Breast epithelium (tissue), 3 donors: ENCODE measurements at regions not wholly inside any gene's neighbourhood (a gene's known extent, or its start where the extent isn't known, plus 50 kb on each side); places are given as distances from the start of the nearest gene placed in this dataset.

Source experiments
- POLR2A ChIP-seq: fragments of 450-650 bp; IDR thresholded peaks from one replicate; pipeline ENCODE4 v1.6.1; 2016; ENCODE audit warnings: antibody characterized with exemption, mild to moderate bottlenecking, moderate library complexity
- POLR2AphosphoS5 ChIP-seq, 3 donors: sonication (generic); formaldehyde crosslinking; IDR thresholded peaks; one replicate each; pipeline ENCODE4 v1.6.1; 2017; ENCODE audit warnings: antibody characterized with exemption in 3 of 3
- TF ChIP-seq, protein P1 (sequence below), 3 donors: fragments of 450-650 bp; IDR thresholded peaks; one replicate each; pipeline ENCODE4 v1.5.1; 2016 to 2017; ENCODE audit warnings: antibody characterized with exemption in 3 of 3, mild to moderate bottlenecking in 3 of 3, moderate library complexity in 3 of 3

DNA sequence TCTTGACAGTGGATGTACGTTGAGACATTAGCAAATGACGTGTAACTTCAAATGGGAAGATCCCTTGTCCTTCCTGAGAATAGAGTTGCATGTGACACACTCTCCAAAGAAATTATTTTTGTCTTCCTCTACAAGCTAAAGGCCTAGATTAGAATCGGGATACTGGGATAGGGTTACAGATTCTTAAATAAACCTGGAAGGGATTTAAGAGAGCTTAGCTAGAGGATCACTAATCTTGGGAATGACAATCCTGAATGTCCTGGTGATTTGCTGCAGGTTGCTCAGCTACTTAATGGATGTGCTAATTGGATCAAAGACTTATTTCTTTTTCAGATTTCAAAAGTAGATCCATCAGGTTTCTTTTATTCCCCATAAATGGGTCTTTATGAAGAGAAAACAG is 101.9 kb downstream of the KCNJ2 start:
- TF ChIP-seq, protein P1, sequence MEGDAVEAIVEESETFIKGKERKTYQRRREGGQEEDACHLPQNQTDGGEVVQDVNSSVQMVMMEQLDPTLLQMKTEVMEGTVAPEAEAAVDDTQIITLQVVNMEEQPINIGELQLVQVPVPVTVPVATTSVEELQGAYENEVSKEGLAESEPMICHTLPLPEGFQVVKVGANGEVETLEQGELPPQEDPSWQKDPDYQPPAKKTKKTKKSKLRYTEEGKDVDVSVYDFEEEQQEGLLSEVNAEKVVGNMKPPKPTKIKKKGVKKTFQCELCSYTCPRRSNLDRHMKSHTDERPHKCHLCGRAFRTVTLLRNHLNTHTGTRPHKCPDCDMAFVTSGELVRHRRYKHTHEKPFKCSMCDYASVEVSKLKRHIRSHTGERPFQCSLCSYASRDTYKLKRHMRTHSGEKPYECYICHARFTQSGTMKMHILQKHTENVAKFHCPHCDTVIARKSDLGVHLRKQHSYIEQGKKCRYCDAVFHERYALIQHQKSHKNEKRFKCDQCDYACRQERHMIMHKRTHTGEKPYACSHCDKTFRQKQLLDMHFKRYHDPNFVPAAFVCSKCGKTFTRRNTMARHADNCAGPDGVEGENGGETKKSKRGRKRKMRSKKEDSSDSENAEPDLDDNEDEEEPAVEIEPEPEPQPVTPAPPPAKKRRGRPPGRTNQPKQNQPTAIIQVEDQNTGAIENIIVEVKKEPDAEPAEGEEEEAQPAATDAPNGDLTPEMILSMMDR (IDR thresholded peaks at IDR 0.05): no peak
- TF ChIP-seq POLR2A: no peak
- no peak for TF ChIP-seq POLR2AphosphoS5 (IDR thresholded peaks at IDR 0.05)
